ENCODE measurements at regions not wholly inside any gene's neighbourhood (a gene's known extent, or its start where the extent isn't known, plus 50 kb on each side); places are given as distances from the start of the nearest gene placed in this dataset.

- TF ChIP-seq EZH2phosphoT487 (IDR thresholded peaks at IDR 0.05; ENCODE audit: low read length) (no peak), CTCF (IDR thresholded peaks at IDR 0.05; ENCODE audit: low read length) (no peak)
Observed at GRCh38 chr2:16818203-16818556, 152.5 kb upstream of the CYRIA start.
